Activated effector memory CD4-positive, alpha-beta T cell treated with Interleukin-2 at 50 U/mL for 16 hours (primary cell): ENCODE measurements at regions not wholly inside any gene's neighbourhood (a gene's known extent, or its start where the extent isn't known, plus 50 kb on each side); places are given as distances from the start of the nearest gene placed in this dataset.

Experiments
- DNase-seq: peaks from one replicate; pipeline ENCODE4 v3.0.0-alpha.2; 2020

DNA sequence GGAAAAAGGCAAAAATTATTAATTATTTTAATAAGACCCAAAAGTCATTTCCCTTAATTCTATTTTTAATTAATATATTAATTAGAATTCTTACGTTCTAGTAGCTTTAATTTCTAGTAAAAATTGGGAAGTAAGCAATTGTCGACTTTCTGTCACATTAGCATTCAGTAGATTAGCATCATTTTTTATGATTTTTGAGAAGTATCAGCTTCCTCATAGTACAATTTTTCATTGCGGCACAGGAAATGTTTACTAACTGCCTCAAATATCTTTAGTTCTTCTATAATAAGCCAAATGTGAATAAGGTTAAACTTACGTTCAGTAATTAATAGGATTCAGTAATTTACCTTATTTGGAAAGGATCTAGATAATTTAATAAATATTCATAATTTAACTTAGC lies 687.4 kb downstream of the EPM2A start:
- no peak for DNase-seq

DNA sequence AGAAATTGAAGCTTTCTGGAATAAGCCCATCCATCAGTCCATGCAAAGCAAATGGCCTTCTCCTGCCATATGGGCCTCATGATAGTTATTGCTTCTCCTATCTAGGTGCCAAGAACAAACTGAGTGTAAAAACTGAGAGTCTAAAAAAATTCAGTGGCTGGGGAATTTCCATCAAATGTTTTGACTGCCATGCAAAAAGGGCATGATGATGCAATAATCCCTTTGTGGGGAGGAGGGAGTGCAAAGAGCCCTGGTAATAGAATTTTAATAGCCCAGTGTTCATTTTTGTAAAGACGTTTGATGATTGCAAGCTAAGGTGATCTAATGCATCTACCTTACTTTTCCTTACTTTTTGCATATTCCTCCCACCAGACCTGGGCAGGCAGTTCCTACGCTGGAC lies 683.7 kb downstream of the EPM2A start:
- no peak for DNase-seq

DNA sequence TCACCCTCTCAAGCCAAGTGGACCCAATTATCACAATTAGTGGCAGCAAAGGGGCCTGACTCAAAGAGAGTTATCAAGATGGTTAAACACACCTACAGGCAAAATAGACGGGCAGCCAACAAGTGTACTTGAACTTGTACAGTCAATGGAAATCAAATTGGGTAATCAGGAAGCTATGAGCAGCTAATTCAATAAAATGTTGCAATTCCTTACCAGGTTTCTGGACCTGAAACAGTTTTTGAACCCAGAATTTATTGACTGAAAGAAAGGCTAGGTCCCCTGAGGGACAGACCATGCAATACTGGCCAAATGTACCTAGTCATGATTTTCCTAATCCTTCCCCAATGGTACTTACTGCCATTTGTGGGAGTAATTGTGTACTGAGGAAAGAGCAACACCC lies 679.8 kb downstream of the EPM2A start:
- DNase-seq, result no peak

DNA sequence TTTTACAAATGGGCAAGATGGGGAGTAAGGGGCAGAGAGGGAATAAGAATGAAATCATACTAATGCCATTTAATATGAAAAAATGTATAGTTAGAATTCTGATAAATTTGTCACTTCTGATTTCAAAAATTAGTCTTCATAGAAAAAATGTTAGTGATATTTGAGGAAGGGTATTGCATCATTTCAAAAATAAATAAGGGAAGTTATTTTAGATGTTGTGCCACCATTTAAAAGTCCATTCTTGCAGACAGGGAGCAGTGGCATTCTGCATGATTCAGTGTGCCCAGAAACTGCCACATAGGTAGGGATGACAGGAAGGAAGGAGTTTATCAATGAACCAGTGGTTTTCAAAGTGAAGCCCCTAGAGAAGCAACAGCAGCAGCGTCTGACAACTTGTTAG lies 674.6 kb downstream of the EPM2A start:
- DNase-seq, result no peak

DNA sequence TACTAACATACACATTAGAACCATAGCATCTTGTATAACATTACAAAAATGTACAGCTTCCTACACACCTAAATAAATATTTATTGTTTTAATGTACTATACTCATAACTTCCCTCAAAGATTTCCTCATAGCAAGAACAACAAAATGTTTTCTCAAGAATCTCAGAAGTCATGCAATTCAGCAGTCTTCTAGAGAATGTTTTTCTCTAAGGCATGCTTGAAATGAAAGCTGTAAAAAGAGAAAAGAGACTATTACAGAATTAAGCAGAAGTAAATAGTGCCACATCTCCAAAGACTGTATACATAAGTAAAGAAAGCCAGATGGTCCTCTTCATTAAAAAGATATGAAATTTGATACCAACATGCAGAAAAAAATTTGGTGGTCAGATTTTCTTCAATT lies 672.2 kb downstream of the EPM2A start:
- no peak for DNase-seq

DNA sequence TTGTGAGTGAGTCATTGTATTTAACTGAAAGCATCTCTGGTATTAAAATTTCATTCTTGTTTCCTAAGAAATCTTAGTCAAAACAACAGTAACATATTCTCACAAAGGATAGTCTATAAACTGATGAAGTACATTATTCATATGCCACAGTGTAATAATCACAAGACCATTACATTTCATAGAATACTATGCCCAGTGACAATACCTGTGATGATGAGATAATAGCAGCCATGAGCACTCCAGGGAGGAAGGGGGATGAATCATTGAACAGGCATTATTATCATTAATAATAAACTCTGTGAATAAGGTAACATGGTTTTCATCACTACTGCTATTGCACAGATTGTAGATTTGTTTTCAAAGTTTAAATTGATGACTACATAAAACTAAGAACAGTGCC lies 667.9 kb downstream of the EPM2A start:
- no peak for DNase-seq

DNA sequence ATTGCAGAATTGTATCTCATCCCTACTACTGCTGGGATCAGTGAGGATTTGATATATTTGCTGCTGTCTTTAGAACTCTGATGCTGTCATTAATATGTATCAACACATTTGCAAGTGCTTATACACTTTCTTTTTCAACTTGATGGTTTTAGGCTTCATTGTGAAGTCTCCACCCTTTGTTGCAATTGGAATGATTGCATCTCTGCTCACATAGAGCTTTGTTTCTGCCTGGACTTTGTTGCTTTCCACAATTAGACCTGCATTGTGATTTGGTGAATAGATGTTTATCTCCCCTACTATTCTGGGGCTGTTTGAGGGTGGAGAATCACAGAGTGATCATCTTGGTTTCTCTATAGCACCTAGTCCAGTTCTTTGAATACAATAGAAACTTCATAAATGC lies 666.7 kb downstream of the EPM2A start:
- no peak for DNase-seq

DNA sequence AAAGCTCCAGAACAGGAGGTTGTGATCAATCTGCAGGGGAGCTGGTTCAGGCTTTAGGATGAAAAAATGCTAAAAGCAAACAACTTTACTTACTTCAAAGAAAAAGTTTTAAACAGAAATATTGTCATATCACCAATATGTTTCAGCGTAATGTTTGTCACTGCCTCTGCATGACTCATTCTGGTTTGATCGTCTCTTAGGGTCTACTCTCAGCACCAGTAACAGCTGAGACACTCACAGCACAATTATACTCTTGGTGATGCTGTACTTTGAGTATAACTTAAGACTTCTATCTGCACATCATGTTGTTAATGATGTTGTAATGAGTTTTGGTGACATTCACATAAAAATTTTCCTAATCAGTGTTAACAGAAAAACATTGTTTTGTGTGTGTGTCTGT lies 665.4 kb downstream of the EPM2A start:
- no peak for DNase-seq

DNA sequence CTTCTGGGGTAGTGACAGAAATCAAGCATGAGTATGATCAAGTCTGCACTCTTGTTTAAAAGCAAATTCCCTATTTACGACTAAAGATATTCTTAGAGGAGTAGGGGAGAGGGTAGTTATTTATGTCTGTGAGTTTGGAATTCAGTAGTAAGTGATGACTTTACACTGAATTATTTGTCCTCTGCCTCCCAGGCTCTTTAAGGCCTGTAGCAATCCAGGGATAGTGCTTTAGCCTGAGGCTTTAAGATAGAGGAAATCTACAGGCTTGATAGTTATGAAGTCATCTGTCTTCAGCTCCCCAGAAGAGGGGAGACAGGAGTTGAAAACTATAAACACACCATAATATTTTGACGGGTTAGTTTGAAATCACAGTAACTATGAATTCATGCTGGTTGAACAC lies 664.5 kb downstream of the EPM2A start:
- DNase-seq, result no peak

DNA sequence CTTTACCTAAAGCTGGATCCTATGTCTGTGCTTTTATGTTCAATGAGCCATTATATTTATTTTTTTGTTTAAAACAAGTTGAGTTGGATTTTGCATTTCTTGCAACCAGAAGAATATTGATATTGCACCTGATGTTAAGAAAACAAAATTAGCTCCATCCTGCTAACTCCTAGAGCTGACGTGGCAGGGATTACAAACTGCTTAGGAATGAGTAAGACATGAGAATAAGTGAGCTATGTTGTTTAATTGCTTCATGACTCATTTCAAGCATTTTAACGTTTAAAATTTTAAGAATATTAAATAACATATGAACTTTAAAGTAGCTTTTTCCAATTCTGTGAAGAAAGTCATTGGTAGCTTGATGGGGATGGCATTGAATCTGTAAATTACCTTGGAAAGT lies 663.5 kb downstream of the EPM2A start:
- DNase-seq, result no peak

DNA sequence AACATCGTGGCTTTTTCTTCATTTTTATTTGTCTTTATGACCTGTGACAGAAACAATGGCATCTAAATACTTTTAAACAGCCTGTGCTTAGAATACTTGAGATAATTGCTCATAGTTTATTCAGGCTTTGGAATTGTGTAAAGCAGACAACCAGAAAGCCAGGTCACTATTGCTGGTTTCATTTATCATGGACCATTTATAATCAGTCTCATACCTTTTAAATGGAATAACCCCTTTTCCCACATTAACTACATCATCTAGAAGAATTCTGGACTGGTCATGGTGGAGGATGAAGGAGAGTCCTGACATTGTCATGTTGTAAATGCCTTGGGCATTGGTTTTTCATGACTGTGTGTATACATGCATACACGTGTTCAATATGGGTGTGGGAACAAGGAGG lies 661.5 kb downstream of the EPM2A start:
- DNase-seq, result no peak

DNA sequence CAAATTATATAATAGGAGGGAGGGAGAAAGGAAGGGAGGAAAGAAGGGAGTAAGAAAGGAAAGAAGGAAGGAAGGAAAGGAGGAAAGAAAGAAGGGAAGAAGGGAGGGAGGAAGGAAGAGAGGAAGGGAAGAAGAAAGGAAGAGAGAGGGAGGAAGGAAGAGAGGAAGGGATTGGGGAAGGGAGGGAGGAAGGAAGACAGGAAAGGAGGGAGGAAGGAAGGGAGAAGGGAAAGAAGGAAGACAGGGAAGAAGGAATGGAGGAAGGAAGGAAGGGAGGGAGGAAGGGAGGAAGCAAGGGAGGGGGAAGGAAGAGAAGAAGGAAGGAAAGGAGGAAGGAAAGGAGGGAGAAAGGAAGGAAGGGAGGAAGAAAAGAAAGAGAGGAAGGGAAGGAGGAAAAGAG lies 660.5 kb downstream of the EPM2A start:
- no peak for DNase-seq

DNA sequence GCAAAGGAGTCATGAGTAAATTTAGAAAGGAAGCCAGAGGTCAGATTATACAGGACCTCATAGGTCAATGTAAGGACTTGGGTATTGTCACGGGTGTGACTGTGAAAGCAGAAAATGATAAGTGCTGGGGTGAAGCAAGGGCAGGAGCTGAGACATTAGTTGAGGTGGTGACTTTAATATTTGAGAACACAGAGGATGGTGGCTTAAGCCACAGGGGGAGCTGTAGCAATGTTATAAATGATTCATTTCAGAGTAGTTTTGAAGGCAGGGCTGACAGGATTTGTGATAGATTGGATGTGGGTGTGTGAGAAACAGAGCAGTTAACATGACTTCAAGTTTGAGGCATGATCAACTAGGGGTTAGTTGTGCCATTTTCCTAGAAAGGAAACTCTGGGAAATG lies 659.9 kb downstream of the EPM2A start:
- no peak for DNase-seq

DNA sequence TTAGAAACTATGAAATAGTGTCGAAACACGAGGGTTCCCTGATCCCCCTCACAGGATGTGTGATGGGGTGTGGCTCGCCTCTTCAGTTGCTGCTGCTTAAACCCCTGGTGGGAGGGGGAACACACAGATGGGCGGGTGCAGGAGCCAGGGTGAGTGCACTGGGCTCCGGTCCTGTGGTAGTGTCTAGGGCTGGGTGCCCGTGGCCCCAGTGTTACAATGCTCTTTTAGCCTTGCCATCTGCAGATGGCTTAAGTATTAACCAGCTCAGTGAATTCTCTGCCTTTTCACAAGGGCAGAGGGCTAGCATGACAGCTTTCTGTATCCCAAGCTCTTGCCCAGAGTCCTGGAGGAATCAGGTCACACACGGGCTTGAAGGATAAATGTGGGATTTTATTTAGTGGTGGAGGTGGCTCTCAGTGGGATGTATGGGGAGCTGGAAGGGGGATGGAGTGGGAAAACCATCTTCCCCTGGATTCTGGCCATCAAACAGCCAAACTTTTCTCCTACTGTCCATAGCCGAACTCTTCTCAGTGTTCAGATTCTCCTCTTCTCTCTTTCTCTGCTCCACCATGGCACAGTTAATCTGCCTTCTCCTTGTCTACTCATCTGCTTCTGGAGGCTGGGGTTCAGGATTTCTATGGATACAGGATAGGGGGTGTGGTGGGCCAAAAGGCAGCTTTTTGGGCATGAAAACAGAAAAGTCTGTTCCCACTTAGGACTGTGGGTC lies 659.0 kb downstream of the EPM2A start:
- no peak for DNase-seq

DNA sequence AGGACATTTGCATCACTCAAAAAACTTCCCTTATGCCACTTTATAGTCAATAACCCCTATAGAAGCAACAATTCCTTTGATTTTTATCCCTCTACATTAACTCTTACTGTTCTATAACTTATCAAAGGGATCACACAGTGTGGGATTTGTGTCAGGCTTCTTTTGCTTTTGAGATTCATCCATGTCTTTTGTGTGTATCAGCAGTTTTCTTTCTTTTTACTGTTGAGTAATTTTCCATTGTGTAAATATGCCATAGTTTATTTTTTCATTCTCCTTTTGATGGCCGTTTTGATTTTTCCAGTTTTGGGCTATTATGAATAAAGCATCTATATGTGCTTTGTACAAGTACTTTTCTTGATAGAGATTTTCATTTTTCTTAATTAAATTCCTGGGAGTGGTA lies 657.9 kb downstream of the EPM2A start:
- DNase-seq, result no peak

DNA sequence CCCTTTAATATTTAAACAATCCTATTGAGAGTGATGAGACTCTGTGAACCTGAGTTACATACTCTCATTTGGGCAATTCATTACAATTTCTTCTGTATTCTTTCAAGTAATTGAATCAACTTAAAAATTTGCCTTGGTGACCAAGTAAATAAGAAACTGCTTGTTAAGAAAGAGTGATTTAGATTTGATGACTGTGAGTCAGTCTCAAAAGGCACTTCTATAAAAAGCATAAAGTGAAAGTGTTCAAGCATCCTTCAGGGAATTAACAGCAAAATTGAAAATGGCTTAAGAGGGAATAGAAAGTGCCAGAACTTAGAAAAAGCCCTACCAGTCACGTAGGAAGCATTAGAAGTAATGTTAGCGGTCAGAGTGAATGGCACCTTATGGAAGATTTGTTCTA lies 654.7 kb downstream of the EPM2A start:
- no peak for DNase-seq

DNA sequence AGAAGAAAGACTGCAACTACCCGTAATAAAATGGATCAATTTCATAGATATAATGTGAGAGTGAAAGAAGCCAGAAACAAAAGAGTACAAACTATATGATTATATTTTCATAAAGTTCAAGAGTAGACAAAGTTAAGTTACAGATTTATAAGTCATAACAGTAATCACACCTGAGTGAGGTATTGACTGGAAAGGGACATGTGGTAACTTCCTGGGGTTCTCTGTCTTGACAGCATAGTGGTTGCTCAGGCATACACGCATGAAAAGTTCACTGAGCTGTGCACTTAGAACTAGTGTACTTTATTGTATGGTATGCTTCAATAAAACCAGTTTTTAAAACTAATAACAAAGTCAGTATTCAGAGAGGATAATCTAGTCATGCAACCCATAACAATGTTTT lies 653.6 kb downstream of the EPM2A start:
- no peak for DNase-seq

DNA sequence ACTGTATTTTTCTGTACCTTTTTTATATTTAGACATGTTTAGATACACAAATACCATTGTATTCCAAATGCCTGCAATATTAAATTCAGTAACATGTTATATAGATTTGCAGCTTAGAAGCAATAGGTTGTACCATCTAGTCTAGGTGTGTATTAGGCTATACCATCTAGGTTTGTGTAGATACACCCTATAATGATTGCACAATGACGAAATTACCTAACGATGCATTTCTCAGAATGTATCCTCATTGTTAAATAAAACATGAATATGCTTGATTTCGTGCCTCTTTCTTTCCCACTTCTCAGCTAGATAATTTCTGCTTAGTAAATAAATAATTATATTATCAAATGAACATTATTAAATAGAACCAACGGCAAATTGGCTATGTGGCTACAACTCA lies 653.0 kb downstream of the EPM2A start:
- no peak for DNase-seq

DNA sequence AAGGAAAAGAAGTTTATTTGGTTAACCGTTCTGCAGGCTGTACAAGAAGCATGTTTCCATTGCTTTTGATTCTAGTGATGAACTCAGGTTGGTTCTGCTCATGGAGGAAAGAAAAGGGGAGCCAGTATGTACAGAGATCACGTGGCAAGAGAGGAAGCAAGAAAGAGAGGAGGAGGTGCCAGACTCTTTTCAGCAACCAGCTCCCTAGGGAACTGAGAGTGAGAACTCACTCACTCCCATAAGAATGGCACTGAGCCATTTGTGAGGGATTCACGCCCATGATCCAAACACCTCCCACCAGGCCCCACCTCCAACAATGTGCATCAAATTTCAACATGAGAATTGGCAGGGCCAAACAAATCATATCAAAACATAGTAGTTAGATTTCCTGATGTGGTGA lies 649.1 kb downstream of the EPM2A start:
- DNase-seq, result no peak

DNA sequence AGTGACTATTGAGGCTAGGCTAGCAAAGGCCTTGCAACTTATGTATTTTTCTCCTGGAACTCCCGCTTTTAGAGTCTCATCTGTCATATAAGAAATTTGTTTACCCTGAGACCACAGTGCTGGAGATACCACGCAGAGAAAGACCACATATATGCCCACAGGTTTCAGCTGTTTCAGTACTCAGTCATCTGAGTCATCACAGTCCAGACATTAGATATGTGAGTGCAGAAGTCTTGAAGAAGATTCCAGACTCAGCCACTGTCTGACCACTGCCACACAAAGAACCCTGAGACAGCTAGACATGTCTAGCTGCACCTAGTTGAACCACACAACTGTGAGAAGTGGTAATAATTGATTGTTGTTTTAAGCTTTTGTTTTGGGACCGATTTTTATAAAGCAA lies 648.3 kb downstream of the EPM2A start:
- DNase-seq, result no peak

DNA sequence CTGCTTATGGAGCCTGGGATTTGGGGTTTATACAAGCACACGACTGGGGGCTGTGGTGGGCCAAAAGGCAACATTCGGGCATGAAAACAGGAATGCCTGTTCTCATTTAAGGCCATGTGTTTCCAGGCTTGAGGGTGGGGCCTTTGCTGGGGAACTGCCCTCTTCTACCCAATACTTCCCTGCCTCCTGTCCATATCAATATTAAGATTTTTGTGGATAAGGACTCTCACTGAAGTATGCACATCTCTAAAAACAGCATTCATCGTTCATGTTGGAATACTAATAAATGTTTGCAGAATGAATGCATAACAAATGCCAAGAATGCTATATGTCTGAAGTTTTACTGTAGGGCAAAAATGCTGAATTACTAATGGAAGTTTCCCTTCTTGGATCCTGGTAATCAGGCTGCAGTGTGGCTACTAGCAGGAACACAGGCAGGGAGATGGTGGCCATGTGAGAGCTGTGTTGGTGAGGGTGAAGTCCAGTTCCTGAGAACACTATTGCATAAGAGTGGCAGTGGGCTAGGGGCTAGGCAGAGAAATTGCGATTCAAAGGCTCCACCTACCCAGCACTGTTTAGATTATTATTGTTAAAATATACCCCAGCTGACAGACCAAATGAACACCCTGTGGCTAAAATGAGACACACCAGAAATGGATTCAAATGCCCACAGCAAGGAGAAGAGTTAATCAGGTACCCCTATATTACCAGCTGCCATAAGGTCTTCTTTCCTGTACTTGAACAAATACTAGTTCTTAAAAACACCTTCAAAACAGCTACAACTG lies 644.3 kb downstream of the EPM2A start:
- DNase-seq, result no peak

DNA sequence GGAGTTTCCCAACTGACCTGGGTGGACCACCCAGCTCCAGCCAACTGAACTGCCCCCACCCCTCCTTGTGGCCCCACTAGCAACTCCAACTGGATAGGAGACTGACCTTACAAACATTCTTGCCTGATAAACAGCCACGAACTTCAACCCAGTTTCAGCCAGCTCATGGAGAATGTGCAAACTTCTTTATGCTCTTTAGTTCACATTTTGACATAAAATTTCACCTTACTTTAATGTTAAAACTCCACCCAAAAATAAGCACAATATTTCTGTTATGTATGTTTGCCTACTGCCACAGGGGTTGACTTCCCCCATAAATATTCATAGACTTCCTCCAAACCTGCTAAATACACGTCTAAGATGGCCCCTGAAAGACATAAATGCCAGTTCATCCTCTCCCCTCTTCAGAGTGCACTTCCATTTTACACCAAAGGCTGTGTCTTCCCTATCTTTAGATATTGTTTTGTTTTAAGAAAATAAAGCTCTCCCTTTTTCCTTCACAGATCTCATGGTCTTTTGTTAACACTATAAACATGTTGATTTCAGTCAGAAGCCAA lies 643.7 kb downstream of the EPM2A start:
- no peak for DNase-seq

DNA sequence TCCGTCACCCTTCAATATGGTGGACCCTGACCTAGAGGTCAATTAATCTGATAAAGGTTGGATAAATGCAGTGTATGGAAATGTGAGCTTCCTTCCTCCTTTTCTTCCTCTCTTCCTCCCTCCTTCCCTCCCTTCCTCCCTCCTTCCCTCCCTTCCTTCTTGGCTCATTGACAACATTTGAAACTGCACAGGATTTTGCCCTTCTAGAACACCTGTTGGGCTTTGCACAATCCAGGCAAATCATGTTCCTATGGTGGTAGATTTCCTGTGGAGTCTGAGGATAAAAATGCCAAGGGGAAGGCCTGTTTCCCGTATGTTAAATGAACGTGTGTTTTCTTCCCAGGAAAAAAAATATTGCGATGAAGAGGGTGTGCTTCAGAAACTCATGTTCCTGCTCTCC lies 642.8 kb downstream of the EPM2A start:
- DNase-seq, result no peak

DNA sequence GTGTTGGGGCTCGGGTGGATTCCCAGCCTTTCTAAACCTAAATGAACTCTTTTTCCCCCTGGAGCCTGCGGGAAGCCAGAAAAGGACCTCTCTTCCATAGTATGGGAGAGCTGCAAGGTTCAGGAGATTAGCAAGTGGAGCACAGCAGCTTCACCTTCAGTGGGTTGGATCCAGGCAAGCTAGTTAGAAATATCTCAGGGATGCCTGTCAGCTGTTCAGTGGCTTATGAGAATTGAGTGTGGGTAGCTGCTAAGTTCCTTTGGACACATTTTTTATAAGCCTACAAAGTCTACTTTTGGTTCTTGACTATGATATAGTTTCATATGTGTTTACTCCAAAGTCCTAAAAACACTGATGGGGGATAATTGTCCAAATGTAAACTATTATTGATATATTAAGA lies 642.1 kb downstream of the EPM2A start:
- no peak for DNase-seq

DNA sequence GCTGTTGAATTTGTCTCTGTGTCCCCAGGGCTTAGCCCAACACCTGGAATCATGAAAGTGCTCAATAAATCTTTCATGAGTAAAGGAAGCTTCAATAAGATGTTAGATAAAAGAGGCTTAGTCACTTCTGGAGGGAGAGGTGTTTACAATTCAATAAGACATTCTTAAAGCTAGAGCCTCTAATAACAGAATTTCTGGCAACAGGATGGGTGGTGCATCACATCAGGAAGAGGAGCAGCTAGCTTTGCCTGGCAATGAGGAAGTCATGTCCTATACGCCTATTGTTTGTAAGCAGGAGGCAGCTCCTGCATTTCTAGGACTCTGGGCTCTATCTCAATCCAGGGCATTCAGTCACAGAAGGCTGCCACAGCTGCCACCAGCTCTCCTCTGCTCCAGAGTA lies 638.5 kb downstream of the EPM2A start:
- DNase-seq, result no peak
